NCI-H2227 treated with DMSO at 0.1 percent for 48 hours (cell line): ENCODE measurements at regions not wholly inside any gene's neighbourhood (a gene's known extent, or its start where the extent isn't known, plus 50 kb on each side); places are given as distances from the start of the nearest gene placed in this dataset.
"Not testable (repeated sequence)": the region's sequence is repeated elsewhere in the genome, so short reads cannot be mapped to it uniquely, and the experiment has no call there.

Experiments
- DNase-seq: peaks from one replicate; lab custom pipeline; 2025; lab: John Stamatoyannopoulos, UW

DNA sequence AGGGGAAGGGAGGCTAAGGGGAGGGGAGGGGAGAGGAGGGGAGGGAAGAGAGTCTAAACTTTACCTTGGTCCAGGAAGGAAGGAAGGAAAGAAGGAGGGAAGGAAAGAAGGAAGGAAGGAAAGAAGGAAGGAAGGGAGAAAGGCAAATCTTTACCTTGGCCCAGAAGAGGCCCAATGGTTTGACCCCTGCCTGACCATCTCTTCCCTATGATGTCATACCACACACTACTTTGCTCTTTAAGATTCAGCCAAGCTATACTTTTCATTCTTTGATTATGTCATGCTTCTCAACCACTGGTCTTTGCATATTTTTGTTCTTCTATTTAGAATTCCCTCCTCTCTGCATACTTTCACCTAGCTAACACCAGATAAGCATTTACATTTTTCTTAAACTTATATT is 1077.5 kb downstream of the PCDH9 start:
- no peak for DNase-seq

DNA sequence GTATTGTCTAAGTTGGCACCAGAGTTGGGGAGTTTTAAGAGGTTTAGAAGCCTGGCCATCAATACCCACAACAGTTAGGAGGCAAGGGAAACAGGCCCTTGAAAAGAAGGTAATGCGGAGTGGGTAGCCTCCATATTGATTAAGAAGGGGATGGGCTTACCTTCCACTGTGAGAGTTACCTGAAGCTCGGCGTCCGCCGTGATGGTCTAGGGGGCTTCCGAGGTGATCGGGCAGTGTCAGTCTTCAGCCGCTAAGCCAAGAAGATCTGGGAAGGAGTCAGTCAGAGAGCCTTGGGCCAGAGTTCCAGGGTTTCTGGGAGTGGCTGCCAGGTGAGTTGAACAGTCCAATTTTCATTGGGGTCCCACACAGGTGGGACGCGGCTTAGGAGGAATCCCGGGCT is 1085.8 kb downstream of the PCDH9 start:
- not testable (repeated sequence) for DNase-seq

DNA sequence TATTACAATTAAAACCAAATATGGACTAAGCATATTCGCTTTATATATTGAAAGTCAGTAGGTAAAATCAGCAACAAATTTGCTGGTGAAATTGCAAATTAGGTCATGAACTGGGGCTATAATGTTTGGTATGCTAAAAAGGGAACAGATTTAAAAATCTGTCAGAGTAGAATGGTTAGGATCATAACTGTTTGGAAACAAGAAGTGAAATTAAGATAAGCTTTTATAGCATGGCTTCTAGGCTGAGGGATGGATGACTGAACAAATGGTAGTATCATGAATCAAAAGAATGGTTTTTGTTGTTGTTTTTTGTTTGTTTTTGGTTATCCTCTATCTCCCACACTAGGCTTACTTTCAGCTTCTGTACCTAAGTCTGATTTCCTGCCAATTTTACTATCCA is 1090.4 kb downstream of the PCDH9 start:
- no peak for DNase-seq

DNA sequence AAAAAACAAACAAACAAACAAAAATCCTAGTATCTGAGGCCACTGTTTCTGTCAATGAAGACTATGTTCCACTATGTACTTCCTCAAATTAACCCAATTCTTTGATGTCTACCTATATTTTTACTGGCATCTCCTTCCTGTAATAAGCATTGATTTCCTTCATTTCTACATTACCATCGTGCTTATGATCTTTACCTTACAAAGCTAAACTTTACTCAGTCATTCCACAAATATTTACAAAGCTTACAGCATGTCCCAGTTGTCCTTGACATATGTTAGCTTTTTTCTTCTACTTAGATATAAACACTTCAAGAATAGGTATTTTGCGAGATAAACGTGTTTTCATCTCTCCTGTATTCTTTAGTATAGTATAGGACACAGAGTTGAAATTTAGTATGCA is 1090.9 kb downstream of the PCDH9 start:
- DNase-seq = no peak

DNA sequence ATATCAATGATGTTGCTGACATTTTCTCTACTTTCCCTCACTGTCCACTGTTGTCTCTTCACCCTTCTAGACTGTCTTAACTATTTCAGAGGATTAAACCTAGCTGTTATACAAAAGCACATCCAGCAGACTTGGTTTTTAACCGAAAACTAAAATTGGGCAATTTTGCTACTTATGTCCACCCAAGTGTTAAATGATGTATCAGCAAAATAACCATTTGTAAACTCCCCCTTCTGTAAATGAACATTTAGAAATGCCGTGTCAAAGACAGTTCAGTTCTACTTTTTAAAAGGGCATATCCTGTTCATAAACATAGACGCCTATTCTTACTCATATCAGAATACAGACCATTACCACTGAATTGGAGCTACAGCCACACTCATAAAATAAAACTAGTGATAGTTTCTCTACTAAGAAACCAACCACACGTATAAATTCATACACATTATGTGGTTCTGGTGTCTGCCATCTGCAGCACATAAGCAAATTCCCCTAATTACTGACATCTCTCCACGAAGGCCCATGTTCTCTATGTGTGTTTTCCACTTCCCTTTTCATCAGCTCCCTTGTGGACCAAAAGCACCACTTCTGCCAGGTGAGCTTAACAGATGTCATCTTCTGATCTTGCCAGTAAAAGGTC is 1091.8 kb downstream of the PCDH9 start:
- no peak for DNase-seq

DNA sequence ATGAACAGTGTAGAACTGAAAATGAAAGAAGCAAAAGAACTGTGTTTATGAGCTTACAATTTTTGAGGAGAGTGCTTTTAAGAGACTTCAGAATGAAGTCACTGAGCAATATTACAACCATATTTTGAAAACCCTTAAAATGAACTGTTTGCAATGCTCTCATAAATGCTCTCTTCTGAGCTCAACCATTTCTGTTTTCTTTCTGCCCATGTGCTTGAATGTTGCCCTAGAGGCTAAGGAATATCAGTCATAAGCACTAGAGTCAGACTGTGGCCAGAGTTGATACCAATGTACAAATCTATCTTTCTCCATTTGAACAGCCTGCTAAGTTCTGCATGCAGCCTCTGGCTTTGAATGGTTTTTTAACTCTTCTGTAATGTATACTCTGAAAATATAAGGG is 1092.8 kb downstream of the PCDH9 start:
- no peak for DNase-seq

DNA sequence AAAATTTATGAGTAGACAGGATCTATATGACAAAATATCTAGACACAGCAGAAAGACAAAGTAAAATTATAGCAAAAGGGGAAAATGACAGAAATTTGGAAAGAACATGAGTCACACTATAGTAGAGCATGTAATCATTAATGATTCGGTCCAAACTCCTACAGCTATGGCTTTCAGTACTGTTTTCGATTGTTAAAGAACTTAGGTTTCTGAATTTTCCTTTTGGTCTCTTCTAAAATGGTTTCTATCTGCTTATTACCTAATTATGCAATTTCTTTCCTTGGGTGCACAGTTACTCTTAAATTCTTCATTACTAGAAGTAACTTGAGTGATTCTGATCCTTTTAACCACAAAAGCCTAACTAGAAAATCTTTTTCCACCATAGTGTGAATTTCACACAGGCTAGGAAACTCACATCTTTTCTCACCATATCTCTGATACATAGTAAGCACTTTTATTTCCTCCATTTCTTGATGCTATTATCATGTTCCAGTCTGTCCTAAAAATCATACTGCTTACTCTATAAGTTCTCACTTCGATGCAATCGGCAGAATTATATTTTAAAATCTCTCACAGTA is 1101.4 kb downstream of the PCDH9 start:
- no peak for DNase-seq

DNA sequence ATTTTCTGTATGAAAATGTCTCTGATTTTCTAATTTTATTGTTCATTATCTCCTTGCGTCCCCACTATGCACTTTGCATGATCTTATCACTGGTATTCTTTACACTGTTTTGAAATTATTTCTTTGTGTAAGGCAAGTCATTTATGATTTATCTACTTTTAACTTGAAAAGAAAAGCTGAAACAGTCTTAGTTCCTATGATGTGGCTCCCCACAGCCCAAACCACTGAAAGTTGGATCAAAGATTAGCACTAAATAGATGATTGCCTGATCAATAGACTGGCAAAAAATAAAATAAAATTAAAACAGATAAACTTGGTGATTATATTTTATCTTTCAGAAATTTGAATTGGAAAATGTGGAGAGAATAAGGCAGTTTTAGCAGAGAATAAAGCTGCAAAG is 1101.9 kb downstream of the PCDH9 start:
- no peak for DNase-seq

DNA sequence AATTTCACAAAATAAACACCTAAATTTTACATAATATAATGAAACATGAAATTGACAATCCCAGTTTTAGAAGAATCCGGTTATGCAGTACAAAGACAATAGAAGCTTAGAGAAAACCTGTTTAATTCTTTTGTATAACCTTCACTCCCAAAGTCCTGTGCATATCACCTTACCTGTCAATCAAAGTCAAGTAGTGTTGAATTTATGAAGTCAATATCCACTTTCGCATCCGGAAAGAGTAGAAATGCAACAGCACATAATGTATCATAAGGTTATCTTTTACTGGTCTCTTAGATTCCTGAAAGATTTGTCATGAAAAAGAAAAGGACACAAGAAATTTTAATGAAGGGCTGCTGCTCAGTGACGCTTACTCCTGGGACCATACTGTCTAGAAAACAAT is 1112.6 kb downstream of the PCDH9 start:
- no peak for DNase-seq

DNA sequence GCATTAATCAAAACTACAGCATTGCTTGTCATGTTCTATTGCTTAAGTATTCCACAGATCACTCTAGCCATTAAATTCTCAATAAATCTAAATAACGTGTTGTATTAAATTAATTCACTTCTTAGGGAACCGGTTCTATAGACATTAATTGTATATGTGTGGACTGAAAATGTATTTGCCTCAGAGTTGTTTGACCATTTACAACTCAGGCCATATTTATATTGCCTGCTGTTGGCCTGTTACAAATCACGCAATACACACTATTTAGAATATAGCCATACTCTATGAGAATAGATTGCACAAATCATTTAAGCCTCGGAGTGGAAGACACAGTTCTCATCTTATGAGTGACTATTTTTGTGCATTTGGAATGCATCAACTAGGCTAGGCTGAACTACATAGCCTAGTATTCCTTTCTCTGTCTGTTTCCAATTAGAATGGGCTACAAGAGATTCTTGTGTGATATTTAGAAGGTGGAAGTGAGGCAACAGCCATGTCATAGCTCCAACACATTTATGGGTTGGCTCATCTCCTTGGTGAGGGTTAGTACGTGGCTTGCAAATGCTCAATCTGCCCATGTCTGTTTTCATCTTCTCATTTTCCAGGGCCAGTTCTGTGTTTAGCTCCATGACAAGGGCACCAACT is 1116.1 kb downstream of the PCDH9 start:
- no peak for DNase-seq

DNA sequence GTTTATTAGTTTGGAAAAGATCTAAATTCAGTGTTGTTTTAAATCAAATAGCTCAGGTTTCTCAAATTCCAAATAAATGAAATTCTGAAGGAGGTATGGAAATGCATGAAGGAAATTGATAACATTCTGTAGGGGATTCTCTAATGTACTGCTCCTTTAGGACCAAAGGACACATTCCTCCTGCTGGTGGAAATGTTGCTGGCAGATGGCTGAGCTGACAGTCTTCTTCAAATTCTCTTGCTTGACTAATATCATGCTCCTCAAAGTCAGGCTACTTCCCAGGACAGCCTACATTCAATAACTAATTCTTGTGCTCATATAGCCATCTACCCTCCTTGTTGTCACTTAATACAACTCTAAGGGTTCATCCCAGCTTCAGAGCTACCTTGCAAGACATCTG is 1118.5 kb downstream of the PCDH9 start:
- no peak for DNase-seq

DNA sequence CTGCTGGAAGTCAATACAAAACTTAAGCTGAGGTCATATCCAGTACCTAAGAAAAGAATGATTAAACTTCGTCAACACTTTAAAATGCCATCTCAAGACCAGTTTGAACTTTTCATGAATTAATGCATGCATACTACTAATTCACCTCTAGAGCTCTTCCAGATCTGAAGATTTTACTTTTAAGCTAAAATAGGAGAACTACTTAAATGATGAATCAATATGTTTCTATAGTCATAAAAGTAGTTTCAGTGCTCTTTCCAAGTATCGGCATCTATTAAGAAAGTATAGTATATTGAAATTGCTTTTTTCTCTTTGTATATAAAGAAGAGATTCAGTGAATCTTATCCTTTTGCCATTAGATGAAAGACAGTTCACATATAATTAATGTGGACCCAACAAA is 1123.9 kb downstream of the PCDH9 start:
- no peak for DNase-seq

DNA sequence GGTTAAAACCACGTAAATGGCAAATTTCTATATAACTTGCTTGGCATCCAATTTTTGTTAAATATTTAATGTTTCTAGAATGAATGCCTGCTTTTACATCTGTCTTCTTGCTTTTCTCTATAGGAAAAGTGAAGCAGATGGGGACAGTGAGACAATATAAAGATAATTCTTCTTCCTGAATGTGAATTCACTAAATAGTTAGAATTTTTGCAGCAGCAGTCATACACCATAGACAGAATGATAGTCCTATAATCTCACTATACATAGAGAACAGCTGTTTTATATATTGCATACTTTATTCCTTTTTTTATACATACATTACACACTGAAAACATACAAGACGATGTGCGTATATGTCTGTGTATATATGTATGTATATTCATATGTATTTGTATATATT is 1127.3 kb downstream of the PCDH9 start:
- no peak for DNase-seq

DNA sequence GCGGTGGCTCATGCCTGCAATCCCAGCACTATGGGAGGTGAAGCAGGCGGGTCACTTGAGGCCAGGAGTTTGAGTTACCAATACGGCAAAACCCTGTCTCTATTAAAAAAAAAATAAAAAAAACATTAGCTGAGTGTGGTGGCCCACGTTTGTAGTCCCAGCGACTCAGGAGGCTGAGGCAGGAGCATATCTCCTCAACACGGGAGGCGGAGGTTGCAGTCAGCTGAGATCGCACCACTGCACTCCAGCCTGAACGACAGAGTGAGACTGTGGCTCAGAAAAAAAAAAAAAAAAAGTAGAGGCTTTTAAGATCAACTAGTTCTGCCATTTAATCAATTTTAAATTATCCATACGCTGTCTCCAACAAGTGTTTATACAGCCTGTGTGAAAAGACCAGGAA is 1130.3 kb downstream of the PCDH9 start:
- no peak for DNase-seq

DNA sequence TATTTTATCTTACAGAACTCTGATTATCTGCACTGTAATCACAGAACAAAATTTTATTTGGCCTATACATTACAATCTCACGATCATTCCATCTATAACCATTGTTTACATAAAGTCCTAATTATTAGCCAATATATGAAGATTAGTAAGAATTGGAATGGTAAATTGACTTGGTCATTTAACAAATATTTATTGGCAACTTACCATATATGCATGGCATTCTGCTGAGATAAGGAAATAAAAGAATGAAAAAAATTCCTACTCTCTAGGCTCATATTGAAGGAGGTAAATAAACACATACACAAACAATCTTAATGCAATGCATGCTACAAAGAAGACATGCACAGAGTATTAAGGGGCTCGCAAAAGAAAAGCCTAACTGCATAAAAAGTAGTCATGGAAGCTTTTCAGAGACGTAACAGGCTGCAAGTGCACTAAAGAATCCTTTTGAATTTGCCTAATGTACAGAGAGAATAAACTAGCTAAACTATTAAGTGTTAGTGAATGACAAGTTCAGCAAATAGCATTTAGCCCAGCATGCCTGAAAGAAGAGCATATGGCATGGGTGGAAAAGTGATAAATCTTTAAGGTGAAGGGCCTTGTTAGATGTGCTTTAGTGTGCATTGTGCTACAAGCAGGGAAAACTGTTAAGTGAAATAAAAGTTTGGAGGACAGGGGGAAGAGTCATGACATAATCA is 1131.1 kb downstream of the PCDH9 start:
- DNase-seq = no peak

DNA sequence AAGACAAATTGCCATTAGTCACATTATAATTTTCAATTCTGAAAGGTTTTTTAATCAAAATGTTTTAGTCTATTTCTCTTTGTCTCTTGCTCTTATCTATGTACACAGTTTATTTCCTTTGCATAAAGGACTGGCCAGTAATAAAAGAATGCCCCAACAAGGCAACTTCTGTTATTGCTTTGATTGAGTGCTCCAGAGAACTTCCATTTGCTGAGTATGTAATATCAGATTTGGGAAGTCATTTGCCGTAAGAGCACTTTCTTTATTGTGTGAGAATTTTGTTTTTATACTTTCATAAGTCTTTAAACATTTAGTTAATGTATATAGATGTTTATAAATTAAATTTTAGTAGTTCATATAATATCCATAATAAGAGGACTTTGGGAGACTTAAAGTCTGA is 1140.4 kb downstream of the PCDH9 start:
- no peak for DNase-seq

DNA sequence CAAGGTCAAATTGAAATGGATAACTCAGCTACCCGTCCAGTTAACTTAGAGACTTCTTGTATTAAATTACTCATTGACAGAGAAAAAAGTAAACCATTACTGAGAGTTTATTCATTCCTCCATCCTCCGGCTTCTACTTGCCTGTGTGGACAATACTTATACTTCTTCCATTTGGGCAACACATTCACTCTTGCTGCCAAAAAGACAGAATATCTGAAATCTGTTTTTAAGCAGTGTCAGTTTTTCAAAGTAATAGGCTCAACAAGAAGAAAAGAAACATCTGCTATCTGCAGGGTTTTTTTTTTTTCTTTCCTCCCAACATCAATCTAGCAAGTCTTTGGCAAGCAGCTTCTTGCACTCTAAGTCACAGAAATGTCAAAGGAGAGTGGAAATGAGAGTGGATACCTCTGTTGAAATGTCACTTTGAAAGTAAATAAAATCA is 1142.8 kb downstream of the PCDH9 start:
- no peak for DNase-seq

DNA sequence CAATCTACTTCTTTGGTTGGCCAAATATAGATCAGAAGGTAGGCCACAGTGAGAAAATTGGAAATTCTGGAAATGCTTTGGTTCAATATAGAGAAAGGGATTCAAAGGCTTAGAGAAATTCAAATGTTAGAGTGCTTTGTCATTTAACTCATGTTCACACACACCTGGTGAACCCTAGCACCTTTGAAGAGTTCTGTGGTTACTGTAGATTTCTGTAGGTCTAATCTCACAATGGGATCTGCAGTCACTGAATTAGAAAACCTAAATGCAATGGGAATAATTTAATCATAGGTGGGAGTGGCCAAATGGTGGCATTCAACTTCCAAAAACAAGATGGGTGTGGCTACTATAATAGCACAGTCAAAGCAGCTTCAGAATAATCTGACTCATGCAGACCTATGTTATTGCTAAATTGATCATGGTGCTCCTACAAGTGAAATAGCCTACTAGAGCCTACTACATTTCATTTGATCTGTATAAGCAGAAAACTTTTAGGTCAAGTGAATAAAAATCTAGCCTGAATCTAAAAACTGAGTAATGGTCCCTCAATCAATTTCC is 1152.9 kb downstream of the PCDH9 start:
- no peak for DNase-seq

DNA sequence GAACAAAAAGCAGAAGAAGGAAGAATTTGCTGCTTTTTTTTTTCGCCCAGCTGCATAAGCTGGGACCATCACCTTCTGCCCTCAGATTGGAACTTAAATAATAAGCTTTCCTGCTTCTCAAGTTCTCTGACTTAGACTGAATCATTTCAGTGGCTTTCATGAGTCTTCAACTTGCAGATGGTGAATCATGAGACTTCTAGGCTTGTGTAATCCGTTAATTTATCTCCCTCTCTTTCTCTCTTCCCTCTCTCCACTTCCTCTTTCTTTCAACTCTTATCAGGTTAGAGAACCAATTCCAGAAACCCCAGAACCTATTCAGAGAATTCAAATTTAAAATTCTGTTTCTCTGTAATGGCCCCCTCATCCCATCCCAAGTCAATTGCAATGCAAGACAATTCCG is 1153.7 kb downstream of the PCDH9 start:
- DNase-seq = no peak

DNA sequence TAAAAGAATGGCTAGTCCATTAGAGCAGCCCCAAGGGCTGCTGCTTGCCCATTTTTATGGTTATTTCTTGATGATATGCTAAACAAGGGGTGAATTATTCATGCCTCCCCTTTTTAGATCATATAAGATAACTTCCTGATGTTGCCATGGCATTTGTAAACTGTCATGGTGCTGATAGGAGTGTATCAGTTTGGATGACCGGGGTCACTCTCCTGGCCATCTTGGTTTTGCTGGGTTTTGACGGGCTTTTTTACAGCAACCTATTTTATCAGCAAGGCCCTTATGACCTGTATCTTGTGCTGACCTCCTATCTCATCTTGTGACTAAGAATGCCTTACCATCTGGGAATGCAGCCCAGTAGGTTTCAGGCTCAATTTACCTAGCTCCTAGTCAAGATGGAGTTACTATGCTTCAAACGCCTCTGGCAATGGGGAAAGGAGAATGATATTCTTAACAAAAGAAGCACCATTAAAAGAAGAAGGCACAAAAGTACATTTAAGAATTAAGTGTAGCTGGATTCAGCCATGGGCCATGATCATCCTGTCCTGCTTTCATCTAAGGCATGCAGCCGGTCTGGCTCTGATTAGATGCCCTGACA is 1156.0 kb downstream of the PCDH9 start:
- no peak for DNase-seq

DNA sequence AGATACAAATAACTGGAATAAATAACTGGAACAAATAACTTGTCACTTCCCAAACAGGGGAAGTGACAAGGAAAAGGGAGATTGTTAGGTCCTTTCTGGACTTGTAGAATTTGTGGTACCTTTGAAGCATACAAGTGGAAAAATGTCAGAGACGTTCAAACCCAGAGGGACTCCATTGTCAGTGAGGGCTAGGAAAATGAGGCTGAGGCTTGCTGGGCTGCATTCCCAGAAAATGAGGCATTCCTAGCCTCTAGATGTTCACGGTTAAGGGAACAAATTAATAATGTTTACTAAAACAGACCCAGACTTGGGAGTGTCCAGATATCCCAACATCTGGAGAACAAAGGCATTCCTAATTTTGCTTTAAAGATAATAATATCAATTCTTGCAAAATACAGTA is 1158.0 kb downstream of the PCDH9 start:
- DNase-seq = not testable (repeated sequence)

DNA sequence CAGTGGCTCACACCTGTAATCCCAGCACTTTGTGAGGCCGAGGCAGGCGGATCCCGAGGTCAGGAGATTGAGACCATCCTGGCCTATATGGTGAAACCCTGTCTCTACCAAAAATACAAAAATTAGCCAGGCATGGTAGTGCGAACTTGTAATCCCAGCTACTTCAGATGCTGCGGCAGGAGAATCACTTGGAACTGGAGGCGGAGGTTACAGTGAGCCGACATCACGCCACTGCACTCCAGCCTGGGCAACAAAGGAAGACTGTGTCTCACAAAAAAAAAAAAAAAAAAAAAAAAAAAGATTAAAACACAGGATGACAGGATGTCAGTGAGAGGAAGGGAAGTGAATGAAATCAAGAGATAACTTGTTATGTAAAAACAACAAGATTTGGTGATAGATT is 1158.5 kb downstream of the PCDH9 start:
- DNase-seq = no peak
